ENCODE measurements at regions not wholly inside any gene's neighbourhood (a gene's known extent, or its start where the extent isn't known, plus 50 kb on each side); places are given as distances from the start of the nearest gene placed in this dataset.

DNA sequence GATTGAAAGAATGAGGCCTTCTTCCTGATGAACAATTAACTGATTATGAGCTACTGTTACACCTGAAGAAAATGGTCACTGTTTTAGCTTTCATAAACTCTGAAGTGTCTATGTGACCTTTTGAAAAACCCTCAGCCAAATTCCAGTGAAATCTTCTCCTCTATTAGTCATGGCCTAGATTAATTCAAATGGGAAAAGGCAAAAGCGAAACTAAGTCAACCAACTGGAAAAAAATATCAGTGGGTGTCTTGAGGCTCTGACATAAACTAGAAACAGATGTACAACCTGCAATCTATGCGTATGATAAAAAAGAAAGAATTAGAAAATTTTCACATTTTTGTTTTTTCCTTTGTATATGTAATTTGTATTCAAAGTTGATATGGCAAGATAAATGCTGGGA is 169.4 kb upstream of the BANK1 start:
- TF ChIP-seq, protein P1, sequence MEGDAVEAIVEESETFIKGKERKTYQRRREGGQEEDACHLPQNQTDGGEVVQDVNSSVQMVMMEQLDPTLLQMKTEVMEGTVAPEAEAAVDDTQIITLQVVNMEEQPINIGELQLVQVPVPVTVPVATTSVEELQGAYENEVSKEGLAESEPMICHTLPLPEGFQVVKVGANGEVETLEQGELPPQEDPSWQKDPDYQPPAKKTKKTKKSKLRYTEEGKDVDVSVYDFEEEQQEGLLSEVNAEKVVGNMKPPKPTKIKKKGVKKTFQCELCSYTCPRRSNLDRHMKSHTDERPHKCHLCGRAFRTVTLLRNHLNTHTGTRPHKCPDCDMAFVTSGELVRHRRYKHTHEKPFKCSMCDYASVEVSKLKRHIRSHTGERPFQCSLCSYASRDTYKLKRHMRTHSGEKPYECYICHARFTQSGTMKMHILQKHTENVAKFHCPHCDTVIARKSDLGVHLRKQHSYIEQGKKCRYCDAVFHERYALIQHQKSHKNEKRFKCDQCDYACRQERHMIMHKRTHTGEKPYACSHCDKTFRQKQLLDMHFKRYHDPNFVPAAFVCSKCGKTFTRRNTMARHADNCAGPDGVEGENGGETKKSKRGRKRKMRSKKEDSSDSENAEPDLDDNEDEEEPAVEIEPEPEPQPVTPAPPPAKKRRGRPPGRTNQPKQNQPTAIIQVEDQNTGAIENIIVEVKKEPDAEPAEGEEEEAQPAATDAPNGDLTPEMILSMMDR (IDR thresholded peaks at IDR 0.05): no peak
- TF ChIP-seq POLR2A (IDR thresholded peaks at IDR 0.05): no peak
